SK-N-SH (cell line): ENCODE measurements at regions not wholly inside any gene's neighbourhood (a gene's known extent, or its start where the extent isn't known, plus 50 kb on each side); places are given as distances from the start of the nearest gene placed in this dataset.

Experiments used
- JUND ChIP-seq: IDR thresholded peaks from 2 replicates; pipeline ENCODE4 v1.4.0; 2012
- NFIC ChIP-seq: IDR thresholded peaks from 2 replicates; pipeline ENCODE4 v1.4.0; 2012; ENCODE audit warnings: borderline replicate concordance
- SIN3A ChIP-seq: IDR thresholded peaks from 2 replicates; pipeline ENCODE4 v1.6.1; 2012; ENCODE audit warnings: low read depth, mild to moderate bottlenecking, low read length, moderate library complexity, borderline replicate concordance
- YY1 ChIP-seq: IDR thresholded peaks from 2 replicates; pipeline ENCODE4 v1.4.0; 2012; ENCODE audit warnings: low read depth, mild to moderate bottlenecking
- TF ChIP-seq, protein P1 (sequence below): fragments of 200-600 bp; sonication (generic); IDR thresholded peaks from 2 replicates; pipeline ENCODE4 v1.6.1; 2017; ENCODE audit warnings: antibody characterized with exemption, mild to moderate bottlenecking, moderate library complexity
- TF ChIP-seq, protein P2 (sequence below): IDR thresholded peaks from 2 replicates; pipeline ENCODE4 v1.6.1; 2012; ENCODE audit warnings: mild to moderate bottlenecking, low read depth, low read length, moderate library complexity

DNA sequence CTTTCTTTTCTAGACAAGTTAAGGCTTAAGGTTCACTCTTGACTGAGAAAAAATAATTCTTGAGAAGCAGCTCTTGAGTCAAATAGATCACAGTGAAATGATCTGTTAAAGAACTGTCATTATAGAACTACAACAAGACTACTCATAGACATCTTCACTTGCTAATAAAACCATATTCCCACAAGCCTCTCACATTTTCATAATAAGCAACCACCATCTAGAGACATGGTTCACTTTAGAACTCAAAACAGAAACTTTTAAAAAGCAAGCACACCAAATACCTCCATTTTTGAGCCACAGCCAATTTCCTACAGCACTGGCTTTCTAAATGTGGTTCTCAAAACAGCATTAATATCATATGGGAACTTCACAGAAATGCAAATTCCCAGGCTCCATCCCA lies 309.5 kb downstream of the TMA16 start:
- TF ChIP-seq SIN3A (no peak), YY1 (no peak), NFIC (no peak), JUND (no peak)
- TF ChIP-seq, protein P1, sequence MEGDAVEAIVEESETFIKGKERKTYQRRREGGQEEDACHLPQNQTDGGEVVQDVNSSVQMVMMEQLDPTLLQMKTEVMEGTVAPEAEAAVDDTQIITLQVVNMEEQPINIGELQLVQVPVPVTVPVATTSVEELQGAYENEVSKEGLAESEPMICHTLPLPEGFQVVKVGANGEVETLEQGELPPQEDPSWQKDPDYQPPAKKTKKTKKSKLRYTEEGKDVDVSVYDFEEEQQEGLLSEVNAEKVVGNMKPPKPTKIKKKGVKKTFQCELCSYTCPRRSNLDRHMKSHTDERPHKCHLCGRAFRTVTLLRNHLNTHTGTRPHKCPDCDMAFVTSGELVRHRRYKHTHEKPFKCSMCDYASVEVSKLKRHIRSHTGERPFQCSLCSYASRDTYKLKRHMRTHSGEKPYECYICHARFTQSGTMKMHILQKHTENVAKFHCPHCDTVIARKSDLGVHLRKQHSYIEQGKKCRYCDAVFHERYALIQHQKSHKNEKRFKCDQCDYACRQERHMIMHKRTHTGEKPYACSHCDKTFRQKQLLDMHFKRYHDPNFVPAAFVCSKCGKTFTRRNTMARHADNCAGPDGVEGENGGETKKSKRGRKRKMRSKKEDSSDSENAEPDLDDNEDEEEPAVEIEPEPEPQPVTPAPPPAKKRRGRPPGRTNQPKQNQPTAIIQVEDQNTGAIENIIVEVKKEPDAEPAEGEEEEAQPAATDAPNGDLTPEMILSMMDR: no peak
- TF ChIP-seq, protein P2, sequence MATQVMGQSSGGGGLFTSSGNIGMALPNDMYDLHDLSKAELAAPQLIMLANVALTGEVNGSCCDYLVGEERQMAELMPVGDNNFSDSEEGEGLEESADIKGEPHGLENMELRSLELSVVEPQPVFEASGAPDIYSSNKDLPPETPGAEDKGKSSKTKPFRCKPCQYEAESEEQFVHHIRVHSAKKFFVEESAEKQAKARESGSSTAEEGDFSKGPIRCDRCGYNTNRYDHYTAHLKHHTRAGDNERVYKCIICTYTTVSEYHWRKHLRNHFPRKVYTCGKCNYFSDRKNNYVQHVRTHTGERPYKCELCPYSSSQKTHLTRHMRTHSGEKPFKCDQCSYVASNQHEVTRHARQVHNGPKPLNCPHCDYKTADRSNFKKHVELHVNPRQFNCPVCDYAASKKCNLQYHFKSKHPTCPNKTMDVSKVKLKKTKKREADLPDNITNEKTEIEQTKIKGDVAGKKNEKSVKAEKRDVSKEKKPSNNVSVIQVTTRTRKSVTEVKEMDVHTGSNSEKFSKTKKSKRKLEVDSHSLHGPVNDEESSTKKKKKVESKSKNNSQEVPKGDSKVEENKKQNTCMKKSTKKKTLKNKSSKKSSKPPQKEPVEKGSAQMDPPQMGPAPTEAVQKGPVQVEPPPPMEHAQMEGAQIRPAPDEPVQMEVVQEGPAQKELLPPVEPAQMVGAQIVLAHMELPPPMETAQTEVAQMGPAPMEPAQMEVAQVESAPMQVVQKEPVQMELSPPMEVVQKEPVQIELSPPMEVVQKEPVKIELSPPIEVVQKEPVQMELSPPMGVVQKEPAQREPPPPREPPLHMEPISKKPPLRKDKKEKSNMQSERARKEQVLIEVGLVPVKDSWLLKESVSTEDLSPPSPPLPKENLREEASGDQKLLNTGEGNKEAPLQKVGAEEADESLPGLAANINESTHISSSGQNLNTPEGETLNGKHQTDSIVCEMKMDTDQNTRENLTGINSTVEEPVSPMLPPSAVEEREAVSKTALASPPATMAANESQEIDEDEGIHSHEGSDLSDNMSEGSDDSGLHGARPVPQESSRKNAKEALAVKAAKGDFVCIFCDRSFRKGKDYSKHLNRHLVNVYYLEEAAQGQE: no peak
